ENCODE measurements at regions not wholly inside any gene's neighbourhood (a gene's known extent, or its start where the extent isn't known, plus 50 kb on each side); places are given as distances from the start of the nearest gene placed in this dataset.

- Histone ChIP-seq H3K23ac (ENCODE audit: low read depth, low read length) (no peak overlapping the region), H3K9me1 (ENCODE audit: insufficient read depth, low read length) (no peaks in the 10 kb centered on the region), H3K14ac (replicated peaks; ENCODE audit: low read depth, low read length) (no peak overlapping the region), H3K4ac (ENCODE audit: low read depth, low read length) (no peak overlapping the region), H3K79me1 (ENCODE audit: low read depth in 1 of 2, low read length in 2 of 2) (no peaks in the 10 kb centered on the region), H3K36me3 (ENCODE audit: control insufficient read depth, insufficient read depth, low read length) (no peaks in the 10 kb centered on the region), H3K18ac (ENCODE audit: low read depth, low read length) (no peak overlapping the region), H2BK5ac (ENCODE audit: low read depth, low read length, poor library complexity, severe bottlenecking) (no peak overlapping the region), H2AK9ac (replicated peaks; ENCODE audit: low read depth, low read length, poor library complexity) (no peak overlapping the region), H3K4me2 (ENCODE audit: low read depth, low read length) (no peak overlapping the region), H3K56ac (ENCODE audit: extremely low read depth, insufficient read depth, low read length) (no peak overlapping the region), H3K4me1 (ENCODE audit: control insufficient read depth, insufficient read depth, low read length) (no peaks in the 10 kb centered on the region), H2BK120ac (ENCODE audit: low read depth, low read length) (no peak overlapping the region), H2AFZ (replicated peaks; ENCODE audit: low read length, poor library complexity) (no peak overlapping the region), H3K9me3 (ENCODE audit: control insufficient read depth, insufficient read depth, low read length) (no peaks in the 10 kb centered on the region), H3K4me3 (ENCODE audit: insufficient read depth, low read depth, low read length) (no peak overlapping the region), H2AK5ac (ENCODE audit: low read depth, low read length) (no peak overlapping the region), H4K8ac (ENCODE audit: low read depth in 2 of 2, low read length in 2 of 2) (no peak overlapping the region), H3K27ac (ENCODE audit: insufficient read depth, low read length) (no peak overlapping the region), H4K20me1 (ENCODE audit: insufficient read depth, low read length) (no peaks in the 10 kb centered on the region), H2BK20ac (ENCODE audit: low read depth, low read length) (no peak overlapping the region), H3K9ac (ENCODE audit: low read depth, low read length) (no peak overlapping the region), H2BK15ac (ENCODE audit: low read depth, low read length) (no peak overlapping the region), H4K91ac (ENCODE audit: insufficient read depth, low read depth, low read length) (no peak overlapping the region), H4K5ac (ENCODE audit: low read depth, low read length) (no peak overlapping the region), H3K27me3 (ENCODE audit: control insufficient read depth, insufficient read depth, low read length) (peaks cover 15% of the 10 kb centered on the region)
- CTCF ChIA-PET: no interaction called here
- dilution Hi-C loops (cut with HindIII; ENCODE audit: low sequenced_read_pairs, unreplicated experiment) (no loop called here), in situ Hi-C loops (cut with MboI; ENCODE audit: low sequenced_read_pairs) (no loop called here), intact Hi-C loops (cut with micrococcal nuclease) (no loop called here)
- no peak for TF ChIP-seq ELK1 (IDR thresholded peaks at IDR 0.05; ENCODE audit: borderline replicate concordance, low read depth, low read length)
- no peak for TF ChIP-seq MAFK (IDR thresholded peaks at IDR 0.05; ENCODE audit: low read depth, low read length)
- no peak for TF ChIP-seq MAZ (IDR thresholded peaks at IDR 0.05; ENCODE audit: borderline replicate concordance, low read depth, low read length)
- TF ChIP-seq FOS (IDR thresholded peaks at IDR 0.05; ENCODE audit: low read depth, low read length): no peak
- TF ChIP-seq RCOR1 (IDR thresholded peaks at IDR 0.05; ENCODE audit: insufficient replicate concordance, low read length): no peak
- no peak for TF ChIP-seq POLR2A (IDR thresholded peaks at IDR 0.05; ENCODE audit: low read depth, low read length)
- no peak for TF ChIP-seq MXI1 (IDR thresholded peaks at IDR 0.05; ENCODE audit: borderline replicate concordance, low read depth, low read length)
- TF ChIP-seq SMC3 (IDR thresholded peaks at IDR 0.05; ENCODE audit: low read depth, low read length): no peak
- TF ChIP-seq BHLHE40 (IDR thresholded peaks at IDR 0.05; ENCODE audit: low read depth, low read length): no peak
- no peak for TF ChIP-seq CHD1 (IDR thresholded peaks at IDR 0.05; ENCODE audit: low read depth, low read length)
- no peak for TF ChIP-seq RFX5 (IDR thresholded peaks at IDR 0.05; ENCODE audit: low read depth, low read length)
- no peak for TF ChIP-seq CTCF (conservative IDR thresholded peaks at IDR 0.05; ENCODE audit: low read depth, low read length)
- no peak for TF ChIP-seq RAD21 (IDR thresholded peaks at IDR 0.05; ENCODE audit: low read length)
- TF ChIP-seq CEBPB (IDR thresholded peaks at IDR 0.05; ENCODE audit: low read depth, low read length): no peak
- TF ChIP-seq NFE2L2 (IDR thresholded peaks at IDR 0.05; ENCODE audit: low read depth, low read length): no peak
- no peak for TF ChIP-seq USF2 (IDR thresholded peaks at IDR 0.05; ENCODE audit: low read depth, low read length)
- POLR2A ChIA-PET (ENCODE audit: unreplicated experiment): no interaction called here
- no TSS peak for BruUV-seq (replicated peaks)
- no CpG with 5 or more reads among the region's 15 CpGs for WGBS, 2 experiments (ENCODE audit: extremely low coverage in 2 of 2, insufficient read length in 1 of 2)
- ATAC-seq (ENCODE audit: low read depth) (no peak), DNase-seq (no peak)
Measured at GRCh38 chr22:49703505-49703904, 124.2 kb downstream of the BRD1 start.

All from IMR-90 (cell line).